NCI-H524 treated with DMSO at 0.1 percent for 48 hours (cell line): ENCODE measurements at regions not wholly inside any gene's neighbourhood (a gene's known extent, or its start where the extent isn't known, plus 50 kb on each side); places are given as distances from the start of the nearest gene placed in this dataset.

Experiments
- DNase-seq: peaks from one replicate; lab custom pipeline; 2025; lab: John Stamatoyannopoulos, UW

GRCh38 chr4:176843710-176844109 lies 51.0 kb upstream of the VEGFC start:
- DNase-seq, result no peak

- no peak for DNase-seq
These were observed 51.7 kb upstream of the VEGFC start for GRCh38 chr4:176844448-176844847.

GRCh38 chr4:176845636-176846035 lies 52.9 kb upstream of the VEGFC start:
- DNase-seq, result no peak

- no peak for DNase-seq
These were observed 56.4 kb upstream of the VEGFC start for GRCh38 chr4:176849076-176849475.

- DNase-seq, result no peak
These were observed 57.7 kb upstream of the VEGFC start for GRCh38 chr4:176850436-176850835.

- peak; percentile 85 for DNase-seq
These were observed 63.7 kb upstream of the VEGFC start for GRCh38 chr4:176856421-176856820.

- no peak for DNase-seq
These were observed 66.1 kb upstream of the VEGFC start for GRCh38 chr4:176858839-176859238.

- no peak for DNase-seq
These were observed 71.5 kb upstream of the VEGFC start for GRCh38 chr4:176864238-176864637.

GRCh38 chr4:176868676-176869075 lies 76.0 kb upstream of the VEGFC start:
- no peak for DNase-seq

- DNase-seq, result no peak
These were observed 79.7 kb upstream of the VEGFC start for GRCh38 chr4:176872461-176872860.

GRCh38 chr4:176874721-176875445 lies 82.2 kb upstream of the VEGFC start:
- DNase-seq, result no peak

- DNase-seq, result no peak
These were observed 82.8 kb upstream of the VEGFC start for GRCh38 chr4:176875446-176875930.

- DNase-seq, result no peak
These were observed 86.8 kb upstream of the VEGFC start for GRCh38 chr4:176879380-176880116.

- DNase-seq, result no peak
These were observed 89.5 kb upstream of the VEGFC start for GRCh38 chr4:176882206-176882605.

GRCh38 chr4:176883108-176883550 lies 90.4 kb upstream of the VEGFC start:
- no peak for DNase-seq

- DNase-seq, result no peak
These were observed 91.1 kb upstream of the VEGFC start for GRCh38 chr4:176883681-176884418.

GRCh38 chr4:176885224-176885623 lies 92.5 kb upstream of the VEGFC start:
- no peak for DNase-seq

- no peak for DNase-seq
These were observed 93.4 kb upstream of the VEGFC start for GRCh38 chr4:176886135-176886534.

GRCh38 chr4:176889776-176890175 lies 97.1 kb upstream of the VEGFC start:
- DNase-seq, result no peak

- DNase-seq, result no peak
These were observed 101.8 kb upstream of the VEGFC start for GRCh38 chr4:176894498-176894897.

GRCh38 chr4:176896211-176896610 lies 103.5 kb upstream of the VEGFC start:
- DNase-seq, result no peak

- DNase-seq, result no peak
These were observed 104.5 kb upstream of the VEGFC start for GRCh38 chr4:176897226-176897625.

GRCh38 chr4:176898791-176899190 lies 106.1 kb upstream of the VEGFC start:
- no peak for DNase-seq
